Skin epidermis (tissue), 12 donors: ENCODE measurements at regions not wholly inside any gene's neighbourhood (a gene's known extent, or its start where the extent isn't known, plus 50 kb on each side); places are given as distances from the start of the nearest gene placed in this dataset.
"Not testable (repeated sequence)": the region's sequence is repeated elsewhere in the genome, so short reads cannot be mapped to it uniquely, and the experiment has no call there.

Experiments used
- H3K27ac ChIP-seq, 21 experiments: fragments of 200-600 bp; sonication (generic) in 11 of 21; one replicate each; pipeline ENCODE4 v1.5.0; 2020; ENCODE audit warnings: mild to moderate bottlenecking in 3 of 21, inconsistent platforms in 2 of 21, moderate library complexity in 2 of 21
- H3K4me3 ChIP-seq, 7 experiments: fragments of 200-600 bp; sonication (generic) in 2 of 7; one replicate each; pipeline ENCODE4 v1.5.0; 2020; ENCODE audit warnings: inconsistent platforms in 2 of 7, mild to moderate bottlenecking in 2 of 7, moderate library complexity in 1 of 7

- H3K27ac ChIP-seq, result no peak overlapping the region
- H3K4me3 ChIP-seq, result no peak overlapping the region
Observed at GRCh38 chr12:68387338-68387737, 55.2 kb upstream of the MDM1 start.

GRCh38 chr12:68389305-68389704 is 57.1 kb upstream of the MDM1 start:
- no peak overlapping the region for H3K27ac ChIP-seq
- H3K4me3 ChIP-seq, result no peak overlapping the region

- Histone ChIP-seq H3K4me3 (no peak overlapping the region), H3K27ac (no peak overlapping the region)
Observed at GRCh38 chr12:68391937-68392336, 59.8 kb upstream of the MDM1 start.

- H3K4me3 ChIP-seq, result no peak overlapping the region
- no peak overlapping the region for H3K27ac ChIP-seq
Observed at GRCh38 chr12:68392376-68392775, 60.2 kb upstream of the MDM1 start.

- Histone ChIP-seq H3K4me3 (no peak overlapping the region), H3K27ac (no peak overlapping the region)
Observed at GRCh38 chr12:68393417-68393816, 61.3 kb upstream of the MDM1 start.

- Histone ChIP-seq H3K4me3 (no peak overlapping the region), H3K27ac (no peak overlapping the region)
Observed at GRCh38 chr12:68397566-68398158, 65.5 kb upstream of the MDM1 start.

- H3K27ac ChIP-seq, H3K4me3 ChIP-seq: not testable (repeated sequence)
Observed at GRCh38 chr12:68398689-68399088, 66.5 kb upstream of the MDM1 start.

GRCh38 chr12:68400226-68400829 is 68.2 kb upstream of the MDM1 start:
- H3K4me3 ChIP-seq, result no peak overlapping the region
- H3K27ac ChIP-seq, result peak overlapping the region in 2 of 21 experiments; percentile 4 to 24

- Histone ChIP-seq H3K27ac (no peak overlapping the region), H3K4me3 (no peak overlapping the region)
Observed at GRCh38 chr12:68402422-68402821, 70.3 kb upstream of the MDM1 start.

GRCh38 chr12:68403296-68403695 is 71.1 kb upstream of the MDM1 start:
- no peak overlapping the region for H3K4me3 ChIP-seq
- H3K27ac ChIP-seq, result no peak overlapping the region

- H3K27ac ChIP-seq, result no peak overlapping the region
Observed at GRCh38 chr12:68403711-68404110, 71.5 kb upstream of the MDM1 start.

GRCh38 chr12:68405343-68405781 is 73.2 kb upstream of the MDM1 start:
- Histone ChIP-seq H3K27ac (peak overlapping the region in 12 of 21 experiments; percentile 19 to 68 (median 45)), H3K4me3 (no peak overlapping the region)

More at GRCh38 chr12:68403711-68404110, 71.5 kb upstream of the MDM1 start:
- H3K4me3 ChIP-seq, result no peak overlapping the region

GRCh38 chr12:68406134-68406576 is 74.0 kb upstream of the MDM1 start:
- Histone ChIP-seq H3K27ac (peak overlapping the region in 13 of 21 experiments; percentile 14 to 68 (median 32)), H3K4me3 (no peak overlapping the region)

- peak overlapping the region in 3 of 21 experiments; percentile 28 to 64 (median 32) for H3K27ac ChIP-seq
- H3K4me3 ChIP-seq, result no peak overlapping the region
Observed at GRCh38 chr12:68406911-68407310, 74.7 kb upstream of the MDM1 start.

- H3K27ac ChIP-seq, result no peak overlapping the region
- H3K4me3 ChIP-seq, result no peak overlapping the region
Observed at GRCh38 chr12:68410018-68410660, 78.0 kb upstream of the MDM1 start.

GRCh38 chr12:68411371-68411770 is 79.2 kb upstream of the MDM1 start:
- no peak overlapping the region for H3K4me3 ChIP-seq
- no peak overlapping the region for H3K27ac ChIP-seq

GRCh38 chr12:68414988-68415387 is 82.8 kb upstream of the MDM1 start:
- Histone ChIP-seq H3K4me3 (no peak overlapping the region), H3K27ac (no peak overlapping the region)

GRCh38 chr12:68416350-68416749 is 84.2 kb upstream of the MDM1 start:
- no peak overlapping the region for H3K4me3 ChIP-seq
- H3K27ac ChIP-seq, result no peak overlapping the region

GRCh38 chr12:68416826-68417225 is 84.7 kb upstream of the MDM1 start:
- no peak overlapping the region for H3K27ac ChIP-seq
- H3K4me3 ChIP-seq, result no peak overlapping the region

- no peak overlapping the region for H3K27ac ChIP-seq
- H3K4me3 ChIP-seq, result no peak overlapping the region
Observed at GRCh38 chr12:68418137-68418460, 85.9 kb upstream of the MDM1 start.
